Medulla oblongata (tissue), 1 donor: ENCODE measurements at regions not wholly inside any gene's neighbourhood (a gene's known extent, or its start where the extent isn't known, plus 50 kb on each side); places are given as distances from the start of the nearest gene placed in this dataset.

Experiments
- DNase-seq: peaks from one replicate; pipeline ENCODE4 v3.0.0-alpha.2; 2015; ENCODE audit errors: extremely low spot score

- DNase-seq: no peak
These were observed 1064.6 kb upstream of the CADM2 start for GRCh38 chr3:83894223-83894622.

GRCh38 chr3:83895892-83896291 is 1062.9 kb upstream of the CADM2 start:
- no peak for DNase-seq

DNA sequence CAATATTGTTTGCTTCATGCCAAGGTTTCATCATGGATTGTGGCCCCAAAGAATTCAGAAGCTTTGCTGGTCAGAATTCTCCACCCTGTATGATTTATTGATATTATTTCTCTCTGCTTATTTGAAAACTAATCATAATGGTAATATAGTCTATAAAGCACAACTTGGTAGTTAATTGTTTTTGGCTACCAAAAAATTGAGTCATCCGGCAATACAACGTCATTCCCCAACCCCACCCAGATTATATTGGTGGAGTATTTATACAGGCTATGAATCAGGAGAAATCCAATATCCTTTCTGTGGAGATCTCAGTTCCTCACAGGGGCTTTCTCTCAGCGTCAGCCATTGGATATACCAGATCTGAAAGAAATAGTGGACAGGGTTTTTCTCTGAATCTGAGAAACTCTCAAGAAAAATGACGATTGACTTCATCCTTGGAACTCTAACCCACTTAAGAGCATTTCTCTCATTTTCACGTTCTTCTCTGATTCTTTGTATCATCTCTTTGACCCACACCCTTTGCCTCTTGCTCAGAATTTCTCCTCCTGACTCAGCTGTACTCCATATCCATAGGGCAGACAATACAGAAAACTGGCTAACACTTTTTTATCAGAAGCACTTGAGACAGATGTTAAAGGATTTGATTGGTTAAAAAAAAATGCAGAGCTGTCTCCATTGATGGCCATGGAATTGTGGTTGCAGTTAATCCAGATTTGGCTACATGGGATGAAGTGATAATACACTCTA is 1055.8 kb upstream of the CADM2 start:
- DNase-seq: no peak

DNA sequence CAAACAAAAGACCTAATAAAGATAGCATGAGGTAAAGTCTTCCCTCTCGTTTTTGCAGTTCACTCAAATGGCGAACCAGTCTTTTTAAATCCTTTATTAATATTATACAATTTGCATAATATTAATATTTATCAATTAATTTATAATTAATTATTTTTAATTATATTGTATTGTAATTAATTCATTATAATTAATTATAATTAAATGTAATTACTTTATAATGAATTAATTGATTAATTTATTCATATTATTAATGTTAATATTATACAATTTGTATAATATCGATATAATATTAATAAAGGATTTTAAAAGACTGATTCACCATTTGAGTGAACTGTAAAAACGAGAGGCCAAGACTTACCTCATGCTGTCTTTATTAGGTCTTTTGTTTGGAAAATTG is 1045.4 kb upstream of the CADM2 start:
- no peak for DNase-seq

- DNase-seq: no peak
These were observed 1032.5 kb upstream of the CADM2 start for GRCh38 chr3:83926291-83926690.

GRCh38 chr3:83928391-83928790 is 1030.4 kb upstream of the CADM2 start:
- DNase-seq: no peak

GRCh38 chr3:83928903-83929302 is 1029.9 kb upstream of the CADM2 start:
- no peak for DNase-seq

- DNase-seq: no peak
These were observed 1024.4 kb upstream of the CADM2 start for GRCh38 chr3:83934192-83935021.

GRCh38 chr3:83938491-83938890 is 1020.3 kb upstream of the CADM2 start:
- no peak for DNase-seq

GRCh38 chr3:83941990-83942745 is 1016.6 kb upstream of the CADM2 start:
- DNase-seq: no peak

DNA sequence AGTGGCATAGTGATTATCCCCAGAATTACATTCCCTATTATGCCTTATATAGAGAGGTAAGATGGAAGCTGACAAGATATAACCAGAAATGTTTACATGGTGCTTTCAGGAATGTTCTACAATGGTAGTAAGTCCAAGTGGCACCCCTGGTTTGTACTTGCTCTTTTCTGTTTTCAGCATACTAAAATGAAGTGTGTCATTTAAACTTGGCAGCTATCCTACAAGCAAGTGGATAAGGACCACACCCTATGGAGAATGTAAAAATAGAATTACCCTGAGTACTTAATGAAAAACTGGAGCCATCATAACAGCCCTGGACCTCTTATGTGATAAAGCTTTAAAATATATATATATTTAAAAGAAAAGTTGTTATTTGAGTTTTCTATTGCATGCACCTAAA is 1012.7 kb upstream of the CADM2 start:
- DNase-seq: no peak

DNA sequence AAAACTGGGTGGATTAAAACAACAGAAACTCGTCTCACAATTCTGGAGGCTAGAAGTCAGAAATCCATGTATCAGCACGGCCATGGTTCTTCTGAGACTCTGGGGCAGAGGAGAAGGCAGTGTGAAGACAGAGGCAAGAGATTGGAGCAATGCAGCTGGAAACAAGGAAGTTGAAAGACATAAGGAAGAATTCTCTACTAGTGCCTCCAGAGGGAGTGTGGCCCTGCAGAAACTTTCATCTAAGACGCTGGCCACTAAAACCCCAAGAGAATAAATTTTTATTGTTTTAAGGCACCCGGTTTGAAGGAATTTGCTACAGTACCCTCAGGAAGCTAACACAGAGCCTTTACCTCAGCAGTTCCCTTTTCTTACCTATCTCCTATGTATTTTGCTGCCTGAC is 1012.2 kb upstream of the CADM2 start:
- DNase-seq: peak; percentile 19

GRCh38 chr3:83948771-83949170 is 1010.0 kb upstream of the CADM2 start:
- no peak for DNase-seq

- peak; percentile 24 for DNase-seq
These were observed 1005.2 kb upstream of the CADM2 start for GRCh38 chr3:83953417-83954089.

GRCh38 chr3:83956431-83956830 is 1002.4 kb upstream of the CADM2 start:
- DNase-seq: peak; percentile 21

GRCh38 chr3:83968356-83968755 is 990.4 kb upstream of the CADM2 start:
- DNase-seq: no peak

- DNase-seq: no peak
These were observed 987.1 kb upstream of the CADM2 start for GRCh38 chr3:83971666-83972065.

DNA sequence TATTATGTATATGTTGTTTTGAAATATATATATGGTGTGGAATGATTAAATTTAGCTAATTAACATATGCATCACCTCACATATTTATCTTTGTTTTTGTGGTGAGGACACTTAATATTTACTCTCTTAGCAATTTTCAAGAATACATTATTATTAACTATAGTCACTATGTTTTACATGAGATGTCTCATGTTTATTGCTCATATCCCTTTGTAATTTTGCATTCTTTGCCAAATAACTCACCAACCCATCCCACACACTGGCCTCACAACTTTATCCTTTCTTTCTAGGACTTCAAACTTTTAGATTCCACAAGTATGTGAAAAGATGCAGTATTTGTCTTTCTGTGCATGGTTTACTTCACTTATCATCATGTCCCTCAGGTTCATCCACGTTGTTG is 950.2 kb upstream of the CADM2 start:
- DNase-seq: no peak

DNA sequence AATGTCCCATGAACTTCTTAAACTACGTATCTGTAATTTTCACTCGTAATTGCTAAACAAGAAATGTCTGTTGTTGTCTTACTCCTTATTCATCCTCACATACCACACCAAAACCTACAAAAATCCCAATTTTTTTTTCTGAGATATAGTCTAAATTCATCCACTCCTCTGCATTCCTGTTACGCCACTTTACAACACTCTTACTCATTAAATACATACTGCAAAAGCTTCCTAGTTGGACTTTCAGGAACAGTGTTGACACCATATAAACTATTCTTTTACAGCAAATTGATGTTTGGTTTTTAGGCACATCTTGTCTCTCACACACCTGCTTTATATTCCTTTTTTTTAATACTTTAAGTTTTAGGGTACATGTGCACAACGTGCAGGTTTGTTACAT is 934.9 kb upstream of the CADM2 start:
- DNase-seq: no peak

- DNase-seq: no peak
These were observed 919.7 kb upstream of the CADM2 start for GRCh38 chr3:84039099-84039498.

GRCh38 chr3:84042399-84043106 is 916.2 kb upstream of the CADM2 start:
- DNase-seq: no peak
